SHP77 (cell line): ENCODE measurements at regions not wholly inside any gene's neighbourhood (a gene's known extent, or its start where the extent isn't known, plus 50 kb on each side); places are given as distances from the start of the nearest gene placed in this dataset.

Source experiments
- DNase-seq, 2 experiments: peaks; one replicate each; lab custom pipeline; 2025; lab: John Stamatoyannopoulos, UW

GRCh38 chr18:57243624-57244179 is 96.8 kb downstream of the BOD1L2 start:
- peak; percentile 10 to 41 for DNase-seq

- no peak for DNase-seq
These were observed 102.3 kb downstream of the BOD1L2 start for GRCh38 chr18:57249179-57249578.

GRCh38 chr18:57249883-57250282 is 102.5 kb upstream of the ST8SIA3 start:
- no peak for DNase-seq

- DNase-seq, result no peak
These were observed 100.6 kb upstream of the ST8SIA3 start for GRCh38 chr18:57251747-57252146.

GRCh38 chr18:57253903-57254302 is 98.5 kb upstream of the ST8SIA3 start:
- DNase-seq, result no peak

- no peak for DNase-seq
These were observed 94.1 kb upstream of the ST8SIA3 start for GRCh38 chr18:57258131-57258777.

GRCh38 chr18:57267368-57267925 is 84.9 kb upstream of the ST8SIA3 start:
- no peak for DNase-seq

- DNase-seq, result no peak
These were observed 82.6 kb upstream of the ST8SIA3 start for GRCh38 chr18:57269756-57270155.

GRCh38 chr18:57270156-57270555 is 82.2 kb upstream of the ST8SIA3 start:
- no peak for DNase-seq

GRCh38 chr18:57273194-57273593 is 79.2 kb upstream of the ST8SIA3 start:
- no peak for DNase-seq

- DNase-seq, result no peak
These were observed 77.2 kb upstream of the ST8SIA3 start for GRCh38 chr18:57275111-57275510.

- DNase-seq, result no peak
These were observed 75.5 kb upstream of the ST8SIA3 start for GRCh38 chr18:57276829-57277228.

GRCh38 chr18:57278933-57279332 is 73.4 kb upstream of the ST8SIA3 start:
- DNase-seq, result no peak

- DNase-seq, result no peak
These were observed 70.8 kb upstream of the ST8SIA3 start for GRCh38 chr18:57281519-57281918.

- DNase-seq, result no peak
These were observed 65.4 kb upstream of the ST8SIA3 start for GRCh38 chr18:57286949-57287348.

- DNase-seq, result no peak
These were observed 64.6 kb upstream of the ST8SIA3 start for GRCh38 chr18:57287766-57288165.

GRCh38 chr18:57294547-57294946 is 57.8 kb upstream of the ST8SIA3 start:
- no peak for DNase-seq

- DNase-seq, result no peak
These were observed 56.0 kb upstream of the ST8SIA3 start for GRCh38 chr18:57296336-57296735.

- no peak for DNase-seq
These were observed 55.1 kb upstream of the ST8SIA3 start for GRCh38 chr18:57297306-57297705.

- no peak for DNase-seq
These were observed 52.4 kb upstream of the ST8SIA3 start for GRCh38 chr18:57299931-57300330.

- no peak for DNase-seq
These were observed 50.5 kb upstream of the ST8SIA3 start for GRCh38 chr18:57301573-57302559.
